HG02763 (cell line): ENCODE measurements at regions not wholly inside any gene's neighbourhood (a gene's known extent, or its start where the extent isn't known, plus 50 kb on each side); places are given as distances from the start of the nearest gene placed in this dataset.
"Not testable (repeated sequence)": the region's sequence is repeated elsewhere in the genome, so short reads cannot be mapped to it uniquely, and the experiment has no call there.

ENCODE experiments used
- ATAC-seq: cut with Tn5 transposase; IDR thresholded peaks from one replicate; pipeline ENCODE4 v1.9.1; 2021; ENCODE audit warnings: mild to moderate bottlenecking, moderate library complexity; ENCODE audit not compliant: unreplicated experiment

DNA sequence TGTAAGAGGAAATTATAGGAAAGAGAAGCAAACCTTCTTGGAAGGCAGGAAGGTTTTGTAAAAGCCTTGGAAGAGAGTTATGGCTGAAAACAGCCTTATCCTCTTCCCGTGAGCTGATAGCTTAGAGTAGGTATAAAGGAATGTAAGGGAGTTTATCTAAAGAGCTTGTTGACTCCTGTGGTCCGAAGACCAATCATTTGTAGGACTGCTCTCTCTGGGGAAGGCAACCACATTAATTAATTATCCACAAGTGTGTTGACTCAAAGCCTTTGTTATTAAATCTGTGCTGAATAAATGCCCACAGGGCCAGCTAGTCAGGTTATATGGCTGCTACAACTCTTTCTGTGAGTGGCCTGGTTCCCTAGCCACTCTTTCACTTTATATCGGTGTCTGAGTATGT, 452.1 kb upstream of the RASGRP1 start:
- no peak for ATAC-seq

DNA sequence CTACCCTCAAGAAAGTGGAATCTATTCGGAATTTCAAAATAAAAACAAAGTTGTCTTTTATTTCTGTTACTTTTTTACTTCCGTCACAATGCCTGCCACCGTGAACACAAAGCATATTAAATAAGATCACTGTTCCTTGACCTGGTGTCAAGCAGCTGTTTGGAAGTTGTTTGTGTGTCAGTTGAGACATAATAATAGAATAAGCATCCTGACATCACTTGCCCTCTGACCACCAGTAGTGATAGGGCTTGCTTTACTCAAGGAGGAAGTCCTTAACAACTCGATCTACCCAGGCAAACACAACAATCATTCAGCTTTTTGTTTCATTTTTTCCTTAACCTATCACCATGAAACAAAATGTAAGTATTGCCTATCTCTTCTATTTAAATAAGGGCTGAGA, 454.4 kb upstream of the RASGRP1 start:
- ATAC-seq, result no peak

DNA sequence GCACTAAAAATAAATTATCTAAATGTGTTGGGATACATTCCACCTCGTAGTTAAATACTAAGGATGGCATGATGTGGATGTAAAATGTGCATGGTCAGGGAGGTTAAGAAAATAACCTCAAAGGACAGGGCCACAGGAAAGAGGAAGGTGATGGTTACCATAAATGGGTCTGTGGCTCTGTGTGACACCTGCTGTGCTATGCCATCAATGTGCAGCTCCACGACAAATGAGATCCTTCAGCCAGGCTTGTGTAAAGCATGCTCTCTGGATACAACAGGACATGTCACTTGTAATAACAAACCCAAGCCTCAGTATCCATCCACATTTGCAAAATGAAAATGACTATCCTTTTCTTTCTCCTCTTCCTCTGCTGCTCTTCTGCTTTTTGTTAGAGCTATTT, 456.7 kb upstream of the RASGRP1 start:
- no peak for ATAC-seq

GRCh38 chr15:39022532-39023305, 458.1 kb upstream of the RASGRP1 start:
- no peak for ATAC-seq

- ATAC-seq, result no peak
Observed at GRCh38 chr15:39025321-39025720, 460.7 kb upstream of the RASGRP1 start.

DNA sequence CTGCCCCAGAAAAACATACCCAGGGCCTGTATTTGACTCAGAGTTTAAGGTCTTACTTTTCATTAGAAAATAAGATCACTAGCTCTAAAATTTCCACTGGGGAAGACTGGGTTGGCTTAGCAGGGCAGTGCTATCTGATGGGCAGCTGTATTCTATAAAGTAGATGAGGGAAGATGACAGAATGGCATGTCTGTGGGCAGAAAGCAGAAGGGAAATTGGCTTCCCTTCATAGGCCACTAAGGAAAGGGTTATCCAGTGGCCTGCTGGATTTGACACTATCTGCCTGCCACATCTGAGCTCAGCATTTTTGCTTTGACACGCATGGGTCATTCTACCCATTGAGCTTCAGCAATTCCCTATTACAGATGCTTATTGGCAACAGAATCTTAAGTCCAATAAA, 461.3 kb upstream of the RASGRP1 start:
- ATAC-seq, result no peak

- ATAC-seq, result no peak
Observed at GRCh38 chr15:39028069-39028468, 463.5 kb upstream of the RASGRP1 start.

DNA sequence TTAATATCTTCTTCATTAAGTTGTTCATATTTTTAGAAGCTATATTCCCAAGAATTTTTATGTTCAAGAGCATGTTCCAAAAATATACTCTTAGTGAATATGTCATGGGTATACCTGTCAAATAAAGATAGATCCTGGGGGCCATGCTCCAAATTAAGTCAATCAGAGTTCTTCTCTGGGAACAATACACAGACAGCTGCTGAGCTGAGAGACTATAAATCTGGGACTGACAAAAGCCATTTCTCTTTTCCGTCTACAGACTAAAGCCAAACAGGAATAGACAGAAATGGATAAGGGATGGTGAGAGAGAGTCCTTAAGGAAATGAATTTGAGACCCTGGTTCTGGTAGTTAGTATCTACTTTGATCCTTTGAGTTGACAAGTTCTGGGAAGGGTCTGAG, 465.1 kb upstream of the RASGRP1 start:
- ATAC-seq, result no peak

GRCh38 chr15:39030291-39031070, 465.9 kb upstream of the RASGRP1 start:
- no peak for ATAC-seq

- ATAC-seq, result no peak
Observed at GRCh38 chr15:39031596-39031995, 467.0 kb upstream of the RASGRP1 start.

DNA sequence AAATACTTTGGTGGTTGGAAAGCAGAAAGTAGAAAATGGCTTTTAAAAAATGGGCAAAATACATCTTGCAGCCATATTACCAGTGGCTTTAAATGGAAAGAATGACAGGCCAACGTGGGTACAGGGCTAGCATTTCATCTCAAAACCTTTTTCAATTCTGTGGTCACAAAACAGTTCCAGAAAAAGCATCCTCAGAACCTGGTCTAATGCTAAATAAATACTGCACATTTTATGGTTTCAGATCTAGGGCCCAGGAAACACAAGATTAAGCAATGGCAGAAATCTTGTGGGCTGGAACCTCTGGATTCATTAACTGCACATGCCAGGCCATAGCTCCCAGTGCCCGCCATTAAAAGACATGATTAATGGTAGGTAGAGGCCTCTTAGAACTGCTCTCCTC, 470.2 kb upstream of the RASGRP1 start:
- ATAC-seq, result no peak

GRCh38 chr15:39037611-39038010, 473.0 kb upstream of the RASGRP1 start:
- ATAC-seq, result not testable (repeated sequence)

- ATAC-seq, result no peak
Observed at GRCh38 chr15:39040861-39041260, 476.2 kb upstream of the RASGRP1 start.

DNA sequence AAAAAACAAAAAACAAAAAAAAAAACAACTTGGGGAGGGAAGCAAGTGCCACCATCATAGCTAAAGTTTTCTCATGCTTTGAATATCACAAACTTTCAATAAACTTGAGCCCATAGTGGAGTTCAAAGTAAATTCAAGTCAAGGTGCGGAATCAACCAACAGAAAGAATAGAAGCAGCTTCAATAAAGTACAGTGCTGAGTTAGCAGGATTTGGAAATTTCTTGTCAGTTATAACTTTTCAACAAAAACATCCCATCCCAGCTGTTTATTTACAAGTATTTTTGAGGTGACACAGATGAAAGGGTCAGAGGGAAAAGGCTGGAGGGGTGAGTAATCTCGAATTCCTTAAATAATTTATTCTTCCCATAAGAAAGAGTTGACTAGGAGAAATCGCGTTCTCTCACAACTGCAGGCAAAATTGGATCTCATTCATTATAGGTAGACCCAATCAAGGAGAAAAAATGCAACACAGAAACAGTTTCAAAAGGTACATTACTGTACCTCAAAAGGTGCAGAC, 477.4 kb upstream of the RASGRP1 start:
- ATAC-seq, result no peak

GRCh38 chr15:39051626-39052322, 487.2 kb upstream of the RASGRP1 start:
- ATAC-seq, result no peak

- ATAC-seq, result no peak
Observed at GRCh38 chr15:39052323-39052705, 487.7 kb upstream of the RASGRP1 start.

GRCh38 chr15:39053480-39053879, 488.9 kb upstream of the RASGRP1 start:
- no peak for ATAC-seq

DNA sequence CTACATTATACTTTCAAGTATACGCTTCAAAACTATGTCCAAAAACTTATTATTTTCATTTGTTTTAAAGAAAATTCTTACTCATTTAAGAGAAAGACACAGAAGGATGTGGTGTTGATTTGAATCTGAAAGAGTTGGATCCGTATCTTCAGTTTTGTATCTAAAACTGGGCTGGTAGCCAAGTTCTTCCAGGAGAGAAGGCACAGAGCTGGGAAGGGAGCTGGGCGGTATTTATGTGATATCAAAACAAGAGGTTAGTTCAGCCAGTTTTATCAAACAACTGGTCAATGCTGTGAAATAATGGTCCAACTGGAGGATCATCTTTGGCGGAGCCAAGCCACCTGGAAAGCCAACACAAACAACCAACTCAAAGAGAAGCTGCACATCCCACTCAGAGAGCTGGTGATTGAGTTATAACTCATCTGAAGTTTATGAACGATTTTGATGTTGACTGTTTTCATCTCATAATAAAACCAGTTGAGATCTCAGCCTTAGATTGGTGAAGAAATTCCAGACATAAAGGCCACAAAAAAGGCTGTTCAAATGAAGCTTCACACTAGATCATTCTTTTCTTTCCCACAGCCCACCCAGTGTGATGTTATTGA, 489.6 kb upstream of the RASGRP1 start:
- no peak for ATAC-seq

- no peak for ATAC-seq
Observed at GRCh38 chr15:39056357-39056756, 491.7 kb upstream of the RASGRP1 start.

GRCh38 chr15:39058351-39059131, 493.9 kb upstream of the RASGRP1 start:
- no peak for ATAC-seq
